NCI-H524 (cell line): ENCODE measurements at regions not wholly inside any gene's neighbourhood (a gene's known extent, or its start where the extent isn't known, plus 50 kb on each side); places are given as distances from the start of the nearest gene placed in this dataset.
"Not testable (repeated sequence)": the region's sequence is repeated elsewhere in the genome, so short reads cannot be mapped to it uniquely, and the experiment has no call there.

Experiments used
- DNase-seq, 2 experiments: peaks; one replicate each; lab custom pipeline; 2025; lab: John Stamatoyannopoulos, UW

DNA sequence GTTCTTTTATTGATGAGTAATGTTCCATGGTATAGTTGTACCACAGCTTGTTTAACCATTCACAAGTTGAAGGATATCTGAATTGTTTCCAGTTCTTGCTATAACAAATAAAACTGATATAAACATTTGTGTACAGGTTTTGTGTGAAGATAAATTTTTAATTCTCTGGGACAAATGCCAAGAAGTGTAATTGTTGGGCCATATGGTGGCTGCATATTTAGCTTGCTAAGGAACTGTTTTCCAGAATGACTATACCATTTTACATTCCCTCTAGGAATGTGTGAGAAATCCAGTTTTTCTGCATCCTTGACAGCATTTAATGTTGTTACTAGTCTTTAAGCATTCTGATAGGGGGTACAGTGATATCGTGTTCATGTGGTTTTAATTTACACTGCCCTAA is 368.5 kb downstream of the KIF2B start:
- DNase-seq, result peak in 1 of 2 experiments; percentile 31

DNA sequence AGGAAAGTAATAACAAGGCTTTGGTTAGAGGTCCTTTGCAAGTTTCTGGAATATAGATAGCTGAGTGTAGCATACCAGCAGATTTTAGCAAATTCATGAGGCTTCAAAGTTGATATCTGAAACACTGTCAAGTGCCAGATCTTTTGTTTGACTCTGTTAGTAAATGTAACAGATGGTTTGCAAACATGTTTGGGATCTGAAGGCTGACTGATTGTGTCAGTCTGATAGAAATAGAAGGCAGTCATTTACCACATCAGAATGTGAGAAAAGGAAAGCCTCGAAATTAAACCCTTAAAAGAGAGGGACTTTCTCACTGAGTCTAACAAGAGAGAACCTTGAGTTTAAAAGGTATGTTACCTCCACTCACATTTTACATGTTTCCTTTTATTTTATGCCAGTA is 371.5 kb downstream of the KIF2B start:
- DNase-seq, result peak in 1 of 2 experiments; percentile 49

DNA sequence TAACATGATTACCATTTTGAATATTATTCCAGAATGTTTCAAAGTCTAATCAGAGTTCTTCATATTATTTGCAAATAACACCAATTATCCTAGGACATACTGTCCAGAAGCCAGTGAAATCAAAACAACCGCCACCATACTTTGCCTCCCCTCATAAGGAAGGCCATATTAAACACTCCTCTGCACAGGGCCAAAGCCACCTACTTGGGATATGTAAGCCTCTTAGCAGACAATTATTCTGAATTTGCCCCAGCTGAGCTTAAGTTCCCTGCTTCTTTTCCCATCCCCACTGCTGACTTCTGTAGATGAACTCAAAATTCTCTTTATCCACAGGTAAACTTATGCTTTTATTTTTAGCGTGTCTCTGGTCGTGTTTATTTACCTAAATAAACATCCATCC is 374.0 kb downstream of the KIF2B start:
- DNase-seq, result peak in 1 of 2 experiments; percentile 31

DNA sequence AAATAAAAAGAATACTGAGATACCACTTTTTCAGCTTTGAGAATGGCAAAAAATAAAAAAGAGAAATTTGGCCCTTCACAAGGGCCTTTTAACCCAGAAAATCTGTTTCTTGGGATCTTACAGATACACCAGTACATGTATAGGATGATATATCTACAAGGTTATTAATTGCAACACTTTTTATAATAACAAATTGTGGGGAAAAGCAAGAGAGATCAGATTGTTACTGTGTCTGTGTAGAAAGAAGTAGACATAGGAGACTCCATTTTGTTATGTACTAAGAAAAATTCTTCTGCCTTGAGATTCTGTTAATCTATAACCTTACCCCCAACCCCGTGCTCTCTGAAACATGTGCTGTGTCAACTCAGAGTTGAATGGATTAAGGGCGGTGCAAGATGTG is 378.7 kb downstream of the KIF2B start:
- DNase-seq, result not testable (repeated sequence)

DNA sequence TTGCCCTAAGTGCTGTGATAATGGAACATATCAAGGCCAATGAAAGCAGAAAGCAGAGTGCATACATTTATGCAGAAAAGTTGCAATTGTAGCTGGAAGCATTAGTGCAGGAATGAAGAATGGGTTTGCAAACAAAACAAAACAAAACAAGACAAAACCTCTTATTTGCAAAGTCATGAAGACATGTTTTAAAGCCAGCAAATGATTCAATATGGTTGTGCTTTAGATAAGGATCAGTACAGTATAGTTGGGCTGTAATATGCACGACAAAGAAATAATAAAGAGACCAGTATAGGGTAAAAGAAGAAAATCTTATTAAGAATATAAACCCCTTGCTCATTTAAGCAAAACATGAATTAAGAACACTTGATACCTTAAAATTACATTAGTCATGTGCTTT is 398.1 kb downstream of the KIF2B start:
- DNase-seq, result peak in 1 of 2 experiments; percentile 35

DNA sequence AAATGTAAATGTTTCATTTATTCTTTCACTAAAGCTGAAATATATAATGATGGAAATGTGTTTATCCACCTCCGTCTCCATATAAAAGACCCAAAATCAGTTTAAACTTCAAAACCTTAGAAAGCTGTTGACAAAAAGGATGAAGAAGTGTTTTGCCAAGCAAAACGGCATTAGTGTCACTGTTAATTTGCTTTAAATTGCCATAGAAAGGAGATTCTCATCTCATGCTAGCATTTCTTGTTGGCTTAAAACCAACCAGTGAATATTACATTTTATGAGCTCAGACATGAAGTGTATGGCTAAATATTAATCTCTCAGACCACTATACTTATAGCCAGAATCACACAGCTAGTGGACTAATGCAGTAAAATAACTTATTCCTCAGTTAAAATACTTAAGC is 398.8 kb downstream of the KIF2B start:
- DNase-seq, result no peak

DNA sequence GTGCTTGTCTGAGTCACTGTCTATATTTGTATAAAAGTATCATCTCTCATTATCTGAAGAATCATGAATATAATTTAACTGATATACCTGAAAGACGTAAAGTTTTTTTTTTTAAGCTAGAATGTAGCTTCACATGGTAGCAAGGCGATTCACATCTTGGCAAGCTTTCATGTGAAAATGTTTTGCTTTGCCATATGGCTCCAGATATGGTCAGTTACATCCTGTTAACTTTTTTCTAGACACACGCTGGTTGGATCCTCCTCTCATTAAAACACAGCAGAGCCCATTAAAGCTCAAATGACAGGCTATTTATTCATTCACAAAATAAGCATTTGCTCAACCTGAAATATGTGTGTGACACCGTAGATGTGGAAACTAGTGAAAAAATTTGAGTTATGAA is 412.8 kb downstream of the KIF2B start:
- peak in 1 of 2 experiments; percentile 60 for DNase-seq

DNA sequence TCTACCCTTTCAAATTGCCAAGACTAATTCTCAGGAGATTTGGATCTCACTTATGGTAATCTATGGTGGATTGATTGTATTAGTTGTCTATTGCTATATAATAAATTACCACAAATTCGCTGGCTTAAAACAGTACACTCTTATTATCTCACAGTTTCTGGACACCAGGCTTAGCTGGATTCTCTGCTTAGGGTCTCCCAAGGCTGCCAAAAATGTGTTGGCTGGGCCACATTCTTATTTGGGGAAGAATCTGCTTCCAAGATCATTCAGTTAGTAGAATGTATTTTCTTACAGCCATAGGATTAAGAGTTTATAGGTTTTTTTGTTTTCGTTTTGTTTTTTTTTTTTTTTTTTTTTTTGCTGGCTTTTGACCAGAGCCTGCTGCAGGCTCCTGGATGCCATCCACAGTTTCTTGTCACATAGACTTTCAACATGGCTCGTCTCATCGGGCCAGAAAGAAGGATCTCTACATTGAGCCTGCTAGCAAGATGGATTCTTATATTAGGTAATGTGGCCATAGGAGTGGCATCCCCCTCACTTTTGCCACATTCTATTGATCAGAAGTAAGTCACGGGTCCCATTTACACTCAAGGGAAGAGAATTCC is 415.3 kb downstream of the KIF2B start:
- no peak for DNase-seq

DNA sequence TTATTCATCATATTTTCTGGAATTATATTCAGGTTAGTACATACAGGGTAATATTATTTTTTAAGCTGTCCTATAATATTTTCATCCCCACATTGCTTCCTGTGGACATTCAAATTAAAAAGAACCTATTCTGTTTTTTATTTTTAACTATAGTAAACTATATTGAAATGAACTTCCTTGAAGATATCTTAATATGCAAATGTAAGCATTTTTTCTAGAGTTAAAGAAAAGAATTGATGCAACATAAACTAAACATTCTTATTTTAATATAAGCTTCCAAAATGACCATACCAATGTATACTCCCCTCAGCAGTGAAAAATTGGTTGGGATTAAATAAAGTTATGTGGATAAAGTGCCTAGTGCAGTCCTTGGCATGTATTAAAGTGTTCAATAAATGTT is 416.6 kb downstream of the KIF2B start:
- no peak for DNase-seq

DNA sequence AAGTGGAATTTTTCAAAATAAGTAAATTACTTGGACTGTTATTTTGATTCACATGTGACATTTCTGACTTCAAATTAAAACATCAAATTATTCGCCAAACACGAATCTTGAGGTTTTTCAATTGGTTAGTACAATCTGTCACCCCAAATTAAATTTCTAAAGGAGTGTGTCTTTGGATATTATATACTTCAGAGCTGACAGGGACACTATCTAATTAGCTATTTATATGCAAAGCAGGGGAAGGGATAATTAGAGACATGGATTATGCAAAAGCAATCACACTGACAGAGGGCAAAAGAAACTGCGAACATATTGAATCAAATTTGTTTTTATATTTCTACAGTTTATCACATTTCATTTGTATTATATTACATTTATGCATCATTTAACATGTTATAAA is 433.0 kb downstream of the KIF2B start:
- DNase-seq, result peak in 1 of 2 experiments; percentile 15

DNA sequence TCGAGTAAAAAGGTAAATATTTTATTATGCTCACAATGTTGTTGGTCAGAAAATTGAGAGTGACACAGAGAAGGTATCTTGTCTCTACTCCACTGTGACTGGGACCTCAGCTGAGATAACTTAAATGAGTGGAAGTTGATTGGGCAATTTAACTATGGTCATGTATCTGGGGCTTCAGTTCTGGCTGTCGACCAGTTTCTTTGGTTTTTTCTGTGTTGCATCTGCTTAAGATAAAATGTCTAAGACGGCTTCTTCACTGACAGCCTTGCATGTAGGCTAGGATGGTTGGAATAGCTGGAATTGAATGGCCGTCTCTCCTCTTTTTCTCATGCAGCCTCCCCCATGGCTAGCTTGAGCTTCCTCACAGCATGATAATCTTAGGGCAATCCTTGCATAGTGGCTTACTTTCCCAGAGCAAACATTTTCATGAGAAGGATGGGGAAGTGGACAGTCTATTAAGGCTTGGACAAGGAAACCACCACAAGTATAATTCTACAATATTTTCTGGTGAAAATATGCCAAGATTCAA is 433.7 kb downstream of the KIF2B start:
- DNase-seq, result no peak

DNA sequence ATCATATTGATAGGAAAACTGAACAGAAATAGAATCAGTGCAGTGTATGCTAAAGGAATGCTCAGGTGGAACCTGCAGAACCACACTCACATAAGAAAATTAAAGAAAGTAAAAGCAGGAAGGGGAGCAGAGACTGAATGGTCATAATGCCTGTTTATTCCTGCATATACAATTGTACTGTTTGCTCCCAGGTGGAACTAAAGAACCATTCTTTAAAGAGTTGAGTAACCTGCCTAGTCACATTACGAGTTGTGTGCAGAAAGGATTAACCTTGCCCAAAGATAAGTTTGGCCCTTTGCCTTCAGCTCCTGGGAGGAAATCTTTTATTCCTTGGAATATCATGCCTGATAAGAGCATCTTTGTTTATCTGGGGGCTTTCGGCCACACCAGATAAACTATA is 434.7 kb downstream of the KIF2B start:
- no peak for DNase-seq

DNA sequence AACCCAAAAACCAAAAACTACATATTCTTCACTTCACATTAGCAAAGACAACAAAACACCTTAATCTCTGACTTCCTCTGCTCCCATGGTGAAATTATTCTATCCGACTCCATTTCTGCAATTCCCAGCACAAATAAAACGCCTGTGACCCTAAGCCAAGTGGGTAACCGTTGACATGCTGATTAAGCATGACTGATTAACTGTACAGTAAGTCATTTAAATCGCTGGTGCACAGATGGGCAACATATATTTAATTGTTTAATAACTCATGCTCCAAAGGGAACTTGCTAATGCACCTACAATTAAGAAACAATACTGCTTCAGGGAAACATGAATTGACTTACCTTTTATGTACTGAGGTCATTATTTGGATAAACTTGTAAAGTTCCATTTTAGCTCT is 436.7 kb downstream of the KIF2B start:
- DNase-seq, result peak; percentile 64 to 86

DNA sequence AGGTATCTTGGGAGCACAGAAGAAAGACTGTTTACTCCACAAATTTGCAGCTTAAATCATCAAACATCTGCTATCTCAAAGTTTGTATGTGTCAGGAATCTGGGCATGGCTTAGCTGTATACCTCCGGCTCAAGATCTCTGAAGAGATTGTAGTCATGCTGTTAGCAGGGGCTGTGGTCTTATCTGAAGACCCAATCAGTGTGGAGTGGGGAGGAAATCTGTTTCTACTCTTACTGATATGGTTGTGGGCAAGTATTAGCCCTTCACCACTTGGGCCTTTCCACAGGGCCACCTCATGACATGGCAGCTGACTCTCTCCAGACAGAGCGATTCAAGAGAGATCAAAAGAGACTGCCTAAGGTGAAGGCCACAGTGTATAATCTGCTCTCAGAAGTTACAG is 438.7 kb downstream of the KIF2B start:
- peak; percentile 49 to 91 for DNase-seq

DNA sequence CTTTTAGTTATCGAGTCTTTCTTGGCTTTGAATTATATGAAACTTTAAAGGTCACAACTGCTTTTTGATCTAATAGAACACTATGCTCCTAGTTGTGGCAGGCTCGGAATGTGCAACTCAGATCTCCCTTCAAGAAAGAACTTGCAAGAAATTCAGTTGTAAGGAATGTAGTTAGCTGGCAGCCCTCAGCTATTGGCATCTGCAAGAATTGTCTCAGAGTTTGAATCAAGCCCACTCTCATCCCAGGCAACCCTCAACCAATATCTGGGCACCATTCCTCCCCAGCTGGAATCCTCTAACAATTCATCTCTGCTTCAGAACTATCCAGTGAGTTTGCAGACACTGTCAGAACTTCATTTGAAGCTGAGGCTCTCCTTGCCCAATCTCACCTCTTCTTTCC is 447.2 kb downstream of the KIF2B start:
- no peak for DNase-seq

DNA sequence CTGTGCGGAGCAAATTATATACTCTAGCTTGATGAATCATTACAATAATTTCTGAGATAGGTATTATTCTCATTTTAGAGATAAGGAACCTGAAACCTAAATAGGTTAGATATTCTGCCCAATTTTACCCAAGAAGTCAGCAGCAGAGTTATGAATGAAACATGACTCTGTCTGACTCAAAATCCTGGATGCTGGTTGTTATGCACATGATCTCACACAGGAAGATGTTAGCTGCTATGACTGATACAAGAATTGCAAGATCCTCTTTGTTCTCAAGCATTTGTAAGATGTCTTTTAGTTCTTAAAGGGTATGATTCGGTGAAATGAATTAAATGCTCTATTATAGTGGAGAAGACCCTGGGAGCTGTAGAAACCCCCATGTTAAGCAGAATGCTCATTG is 447.8 kb downstream of the KIF2B start:
- DNase-seq, result no peak

DNA sequence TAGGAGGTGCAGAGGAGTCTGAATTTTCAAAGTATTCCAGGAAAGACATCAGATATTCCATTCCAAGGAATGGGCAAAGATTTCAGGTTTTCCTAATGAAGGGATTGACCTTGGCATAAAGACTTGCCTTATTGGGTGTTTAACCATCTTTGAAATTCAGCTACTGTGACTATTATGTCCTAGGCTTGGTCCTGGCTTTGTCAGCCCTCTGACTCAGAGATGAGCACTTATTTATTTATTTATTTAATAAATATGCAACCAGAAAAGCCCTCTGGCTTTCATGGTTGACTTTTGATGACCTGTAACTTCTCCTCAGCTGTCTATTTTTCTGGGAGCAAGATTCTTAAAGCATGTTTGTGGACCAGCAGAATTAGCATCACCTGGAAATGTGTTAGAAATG is 455.1 kb downstream of the KIF2B start:
- DNase-seq, result no peak

DNA sequence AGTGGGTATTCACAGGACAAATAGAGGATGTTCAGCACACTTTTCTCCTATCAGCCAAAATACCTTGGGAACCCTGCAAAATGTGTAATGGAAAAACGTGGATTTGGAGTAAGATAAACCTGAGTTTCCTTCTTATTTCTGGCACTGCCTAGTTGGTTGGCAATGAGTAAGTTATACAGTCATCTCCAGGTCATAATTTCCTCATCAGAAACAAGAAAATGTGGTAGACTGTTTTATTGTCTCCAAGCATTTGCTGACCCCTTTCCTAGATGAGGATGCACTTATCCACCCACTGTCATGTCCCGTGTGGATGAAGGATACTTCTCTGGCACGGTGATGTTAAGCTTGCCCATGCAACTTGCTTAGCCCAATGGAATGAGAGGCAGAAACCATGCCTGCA is 458.0 kb downstream of the KIF2B start:
- DNase-seq, result no peak

DNA sequence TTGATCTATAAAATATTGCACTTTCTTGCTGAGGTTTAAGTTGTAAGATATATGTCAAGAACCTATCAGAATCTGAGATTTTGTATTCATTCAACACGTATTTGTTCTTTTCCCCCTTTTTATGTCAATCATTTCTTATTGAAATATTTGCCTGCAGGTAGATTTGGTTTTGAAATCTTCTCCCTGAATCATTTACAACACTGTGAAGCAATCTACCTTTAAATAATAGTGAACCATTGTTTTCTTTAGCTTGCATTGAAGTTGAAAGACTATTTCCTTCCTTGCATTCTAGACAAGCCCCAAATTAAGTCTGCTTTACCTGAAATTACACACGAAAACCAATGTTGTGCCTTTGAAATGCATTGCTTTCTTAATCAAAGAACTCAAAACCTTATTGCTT is 460.2 kb downstream of the KIF2B start:
- DNase-seq, result no peak

DNA sequence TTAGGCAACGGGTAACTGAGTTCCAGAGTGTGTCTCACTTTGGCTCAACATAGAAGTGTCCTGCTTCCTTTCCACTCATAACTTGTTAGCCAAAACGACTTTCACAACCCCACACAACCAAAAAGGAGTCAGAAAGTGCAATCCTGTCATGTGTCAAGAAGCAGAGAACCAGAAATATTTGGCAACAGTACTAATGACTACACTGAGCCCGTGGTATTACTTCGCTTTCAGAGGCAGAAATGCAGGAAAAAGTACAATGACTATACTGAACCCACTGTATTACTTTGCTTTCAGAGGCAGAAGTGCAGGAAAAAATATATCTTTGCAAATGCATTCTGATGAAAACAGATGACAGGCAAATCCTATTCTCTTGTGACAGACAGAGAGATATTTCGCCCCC is 484.6 kb downstream of the KIF2B start:
- DNase-seq, result no peak

DNA sequence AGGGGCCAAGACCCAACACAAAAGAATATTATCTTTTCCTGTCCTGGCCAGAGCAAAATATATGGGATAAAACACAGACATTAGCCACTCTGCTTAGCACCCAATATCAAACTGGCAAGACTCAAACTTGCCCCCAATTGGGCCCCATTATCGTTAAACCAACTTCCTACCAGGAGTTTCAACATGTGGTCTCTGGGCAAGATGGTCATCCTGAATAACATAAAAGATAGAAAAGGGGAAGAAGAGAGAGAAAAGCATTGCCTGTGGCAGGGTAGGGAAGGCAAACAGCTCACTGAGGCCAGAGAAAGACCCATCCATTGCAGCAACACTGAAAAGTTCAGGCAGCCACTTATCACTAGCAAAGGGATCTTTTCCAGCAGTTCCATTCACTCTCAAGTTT is 502.1 kb downstream of the KIF2B start:
- no peak for DNase-seq

DNA sequence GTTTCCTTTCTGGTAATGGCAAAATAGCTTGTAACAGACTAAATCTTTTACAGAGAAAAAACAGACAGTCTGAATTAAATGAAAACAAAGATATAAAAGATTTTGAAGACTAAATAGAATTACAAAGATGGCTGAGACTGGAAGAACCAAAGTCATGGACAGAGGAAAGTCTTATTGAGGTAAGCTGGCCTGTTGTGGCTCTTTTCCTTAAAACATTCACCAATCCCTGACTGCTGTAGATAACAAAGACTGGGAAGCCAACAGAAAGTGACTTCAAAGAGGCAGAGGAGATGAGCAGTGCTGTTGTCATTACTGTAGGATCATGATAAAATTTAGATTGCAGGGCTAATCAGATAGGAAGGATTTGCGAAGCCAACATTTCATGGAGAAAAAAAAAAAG is 517.0 kb downstream of the KIF2B start:
- DNase-seq, result no peak

DNA sequence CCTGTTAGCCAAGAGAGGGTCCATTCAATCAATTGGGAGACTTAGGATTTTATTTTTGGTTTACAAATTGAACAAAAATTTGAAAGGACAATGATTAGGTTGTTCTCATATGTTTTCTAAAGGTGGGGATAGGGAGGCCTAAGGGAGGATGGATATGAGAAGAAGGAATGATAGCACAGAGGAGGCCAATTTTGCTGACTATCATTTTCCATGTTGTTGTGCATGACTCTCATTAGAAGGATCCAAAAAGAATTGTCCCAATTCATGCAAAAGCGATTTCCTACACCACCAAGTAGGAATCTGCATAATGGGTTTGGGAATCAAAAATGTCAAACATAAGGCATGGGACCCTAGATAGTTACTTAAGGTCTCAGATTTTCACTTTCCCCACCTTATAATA is 524.8 kb downstream of the KIF2B start:
- no peak for DNase-seq

DNA sequence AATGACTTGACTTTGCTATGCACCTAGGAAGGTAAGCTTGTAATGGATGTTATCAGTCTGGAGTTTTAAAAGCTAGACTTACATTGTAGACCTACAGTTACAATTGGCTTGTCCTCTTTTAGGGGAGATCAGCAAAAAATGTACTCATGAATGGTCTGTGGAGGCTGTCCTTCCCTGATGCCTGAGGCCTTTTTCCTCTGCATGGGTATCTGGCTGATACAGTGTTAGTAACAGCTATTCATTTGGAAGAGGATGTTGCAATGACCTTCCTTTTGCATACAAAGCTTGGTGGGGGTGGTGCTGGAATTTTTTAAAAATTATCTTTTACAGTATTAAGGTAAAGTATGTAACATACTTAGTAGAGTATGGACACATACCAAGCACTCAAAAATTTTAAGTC is 525.5 kb downstream of the KIF2B start:
- DNase-seq, result no peak
